ENCODE measurements at regions not wholly inside any gene's neighbourhood (a gene's known extent, or its start where the extent isn't known, plus 50 kb on each side); places are given as distances from the start of the nearest gene placed in this dataset.

DNA sequence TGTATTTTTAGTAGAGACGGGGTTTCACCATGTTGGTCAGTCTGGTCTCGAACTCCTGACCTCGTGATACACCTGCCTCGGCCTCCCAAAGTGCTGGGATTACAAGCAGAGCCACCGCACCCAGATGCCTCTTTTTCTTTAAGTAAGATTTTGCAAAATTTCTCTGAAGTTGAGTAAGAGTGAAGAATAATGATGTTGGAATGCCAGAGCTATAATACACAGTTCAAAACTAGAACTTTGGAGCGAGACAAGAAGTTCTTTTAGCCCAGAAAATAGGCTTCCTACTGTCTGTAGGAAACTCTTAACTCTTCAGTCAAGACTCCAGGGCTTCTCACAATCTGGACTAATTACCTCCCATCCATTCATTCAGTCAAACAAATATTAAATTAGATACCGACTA, 51.4 kb downstream of the MARCHF4 start:
- H3K4me3 ChIP-seq (ENCODE audit: low read depth, low read length): no peak overlapping the region
- DNase-seq (ENCODE audit: low read depth): no peak
- TF ChIP-seq, protein P1, sequence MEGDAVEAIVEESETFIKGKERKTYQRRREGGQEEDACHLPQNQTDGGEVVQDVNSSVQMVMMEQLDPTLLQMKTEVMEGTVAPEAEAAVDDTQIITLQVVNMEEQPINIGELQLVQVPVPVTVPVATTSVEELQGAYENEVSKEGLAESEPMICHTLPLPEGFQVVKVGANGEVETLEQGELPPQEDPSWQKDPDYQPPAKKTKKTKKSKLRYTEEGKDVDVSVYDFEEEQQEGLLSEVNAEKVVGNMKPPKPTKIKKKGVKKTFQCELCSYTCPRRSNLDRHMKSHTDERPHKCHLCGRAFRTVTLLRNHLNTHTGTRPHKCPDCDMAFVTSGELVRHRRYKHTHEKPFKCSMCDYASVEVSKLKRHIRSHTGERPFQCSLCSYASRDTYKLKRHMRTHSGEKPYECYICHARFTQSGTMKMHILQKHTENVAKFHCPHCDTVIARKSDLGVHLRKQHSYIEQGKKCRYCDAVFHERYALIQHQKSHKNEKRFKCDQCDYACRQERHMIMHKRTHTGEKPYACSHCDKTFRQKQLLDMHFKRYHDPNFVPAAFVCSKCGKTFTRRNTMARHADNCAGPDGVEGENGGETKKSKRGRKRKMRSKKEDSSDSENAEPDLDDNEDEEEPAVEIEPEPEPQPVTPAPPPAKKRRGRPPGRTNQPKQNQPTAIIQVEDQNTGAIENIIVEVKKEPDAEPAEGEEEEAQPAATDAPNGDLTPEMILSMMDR (IDR thresholded peaks at IDR 0.05; ENCODE audit: insufficient read depth, low read depth, low read length, missing control alignments): no peak

DNA sequence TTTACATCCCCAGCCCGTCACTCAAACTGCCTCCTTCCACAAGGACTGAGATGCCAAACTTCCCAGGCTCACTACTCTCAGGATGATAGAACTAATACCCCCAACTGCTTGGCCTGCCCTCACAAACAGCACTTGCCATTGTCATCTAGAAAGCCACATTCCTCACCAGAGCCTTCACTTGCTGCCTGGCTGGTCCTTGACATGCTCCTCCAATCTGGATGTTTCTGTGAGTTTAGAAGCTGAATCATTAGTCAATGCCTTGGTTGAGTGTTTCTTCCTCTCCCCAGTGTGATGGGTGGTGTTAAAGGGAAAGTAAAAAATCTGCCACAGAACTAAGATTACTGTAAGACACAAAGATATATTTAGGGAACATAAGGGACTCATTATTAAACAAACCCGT, 52.5 kb downstream of the MARCHF4 start:
- H3K4me3 ChIP-seq (ENCODE audit: low read depth, low read length): no peak overlapping the region
- TF ChIP-seq, protein P1 (IDR thresholded peaks at IDR 0.05; ENCODE audit: insufficient read depth, low read depth, low read length, missing control alignments): no peak
- no peak for DNase-seq (ENCODE audit: low read depth)

DNA sequence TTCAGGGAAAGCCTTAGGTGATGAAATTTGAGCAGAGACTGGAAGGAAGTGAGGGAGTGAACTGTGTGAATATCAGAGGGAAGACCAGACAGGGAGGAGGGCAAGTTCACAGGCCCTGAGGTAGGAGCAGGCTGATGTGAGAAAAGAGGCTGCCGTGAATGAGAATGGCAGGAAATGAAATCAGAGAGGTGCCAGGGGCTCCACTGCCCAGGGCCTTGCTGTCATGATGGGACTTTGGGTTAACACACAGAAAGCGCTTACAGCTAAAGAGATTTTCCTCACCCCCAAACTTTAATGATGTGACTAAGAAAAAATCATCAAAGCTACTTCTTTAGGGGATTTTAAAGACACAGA, 53.8 kb downstream of the MARCHF4 start:
- TF ChIP-seq, protein P1 (IDR thresholded peaks at IDR 0.05; ENCODE audit: insufficient read depth, low read depth, low read length, missing control alignments): no peak
- H3K4me3 ChIP-seq (ENCODE audit: low read depth, low read length): no peak overlapping the region
- no peak for DNase-seq (ENCODE audit: low read depth)

DNA sequence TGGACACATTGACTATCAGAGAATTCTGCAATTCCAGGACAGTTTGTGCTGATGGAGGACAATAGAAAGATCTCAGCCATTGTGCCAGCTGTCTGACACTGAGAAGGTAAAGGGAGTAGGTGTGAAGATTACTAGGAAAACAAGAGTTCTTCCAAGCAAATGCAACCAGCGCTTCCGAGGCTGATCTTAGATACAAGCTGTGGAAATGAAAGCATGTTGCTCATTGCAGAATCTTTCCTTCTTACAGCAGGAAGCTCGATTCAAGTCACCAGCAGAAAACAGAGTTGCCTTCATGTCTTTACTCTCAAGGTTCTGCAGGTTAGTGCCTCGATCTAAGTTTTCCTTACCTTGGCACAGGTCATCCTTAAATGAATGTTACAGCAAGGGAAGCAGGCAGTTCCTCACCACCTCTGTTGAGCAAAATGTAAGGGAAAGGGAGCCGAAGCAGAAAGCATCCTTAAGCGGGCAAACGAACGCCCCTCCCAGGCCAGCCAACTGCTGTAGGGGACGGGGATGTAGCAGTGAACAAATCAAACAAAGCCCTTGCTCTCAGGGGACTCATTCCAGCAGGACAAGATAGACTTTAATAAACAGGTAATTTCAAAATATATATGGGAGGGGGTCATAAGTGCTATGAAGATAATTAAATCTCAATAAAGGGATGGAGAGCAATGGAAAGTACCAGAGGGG, 54.3 kb downstream of the MARCHF4 start:
- TF ChIP-seq, protein P1 (IDR thresholded peaks at IDR 0.05; ENCODE audit: insufficient read depth, low read depth, low read length, missing control alignments): no peak
- no peak for DNase-seq (ENCODE audit: low read depth)
- H3K4me3 ChIP-seq (ENCODE audit: low read depth, low read length): no peak overlapping the region

DNA sequence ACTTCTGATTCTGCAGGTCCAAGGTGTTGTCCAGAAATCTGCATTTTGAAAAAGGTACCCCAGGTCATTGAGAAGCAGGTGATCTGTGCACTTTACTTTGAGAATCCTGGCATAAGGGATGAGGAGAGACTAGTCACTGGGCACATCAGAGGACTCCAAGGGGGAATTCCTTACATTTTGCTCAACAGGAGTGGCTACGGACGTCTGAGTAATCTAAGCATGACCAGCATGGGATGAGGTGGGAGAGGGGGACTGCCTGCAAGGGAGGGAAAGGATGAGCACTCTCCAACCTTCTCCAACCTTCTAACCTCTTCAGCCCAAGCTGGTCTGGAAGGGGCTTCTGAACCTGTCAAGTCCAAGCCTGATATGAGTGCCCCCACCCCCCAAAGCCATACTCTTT, 55.5 kb downstream of the MARCHF4 start:
- TF ChIP-seq, protein P1 (IDR thresholded peaks at IDR 0.05; ENCODE audit: insufficient read depth, low read depth, low read length, missing control alignments): no peak
- DNase-seq (ENCODE audit: low read depth): no peak
- H3K4me3 ChIP-seq (ENCODE audit: low read depth, low read length): no peak overlapping the region

DNA sequence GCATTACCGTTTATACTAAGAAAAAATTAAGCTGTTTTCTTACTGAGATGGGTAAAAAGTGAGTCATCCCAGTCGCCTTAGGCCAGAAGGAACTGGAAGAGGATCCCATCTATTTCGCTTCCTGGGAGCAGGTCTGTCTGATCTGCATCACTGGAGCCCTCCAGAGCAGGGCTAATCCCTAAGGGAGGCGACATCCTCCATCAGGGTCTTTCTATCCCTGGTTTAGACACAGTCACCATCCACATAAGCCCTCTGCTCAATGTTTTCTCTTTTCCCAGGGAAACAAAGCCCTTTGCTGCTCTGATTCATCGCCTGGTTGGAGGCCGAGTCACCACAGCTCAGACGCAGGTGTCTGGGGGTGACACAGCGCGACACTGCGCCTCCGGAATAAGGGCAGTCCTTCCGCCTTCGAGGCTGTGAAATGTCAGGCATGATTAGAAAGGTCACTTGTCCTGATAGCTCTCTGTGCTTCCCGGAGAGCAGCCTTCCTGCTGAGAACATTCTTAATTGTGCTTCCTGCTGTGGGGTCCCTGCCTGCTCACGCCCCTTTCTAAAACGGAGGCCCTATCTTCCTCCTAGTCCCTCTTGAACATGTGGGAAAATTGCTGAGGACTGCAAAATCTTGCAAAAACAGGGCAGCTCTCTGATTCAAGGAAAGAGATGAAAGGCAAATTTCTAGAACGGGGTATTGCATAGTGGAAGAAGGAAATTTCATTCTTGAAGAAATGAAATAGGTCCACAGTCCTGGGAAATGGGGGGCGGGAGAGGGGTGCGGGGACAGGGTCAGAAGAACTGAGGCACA, 56.3 kb downstream of the MARCHF4 start:
- TF ChIP-seq, protein P1 (IDR thresholded peaks at IDR 0.05; ENCODE audit: insufficient read depth, low read depth, low read length, missing control alignments): no peak
- DNase-seq (ENCODE audit: low read depth): no peak
- H3K4me3 ChIP-seq (ENCODE audit: low read depth, low read length): no peak overlapping the region

All from GM12865 (cell line).